Stimulated activated CD4-positive, alpha-beta T cell treated with anti-CD3 and anti-CD28 coated beads, Interleukin-1b, Interleukin-23, amount 100 ng/mL, for 1 hour (primary cell): ENCODE measurements at regions not wholly inside any gene's neighbourhood (a gene's known extent, or its start where the extent isn't known, plus 50 kb on each side); places are given as distances from the start of the nearest gene placed in this dataset.
"Not testable (repeated sequence)": the region's sequence is repeated elsewhere in the genome, so short reads cannot be mapped to it uniquely, and the experiment has no call there.

Source experiments
- DNase-seq, 2 donors: peaks; one replicate each; pipeline ENCODE4 v3.0.0-alpha.2; 2020; ENCODE audit warnings: low read depth in 2 of 2

GRCh38 chr2:195466427-195466826 is 190.6 kb upstream of the SLC39A10 start:
- no peak for DNase-seq

- DNase-seq: no peak
Observed at GRCh38 chr2:195461010-195461409, 196.0 kb upstream of the SLC39A10 start.

DNA sequence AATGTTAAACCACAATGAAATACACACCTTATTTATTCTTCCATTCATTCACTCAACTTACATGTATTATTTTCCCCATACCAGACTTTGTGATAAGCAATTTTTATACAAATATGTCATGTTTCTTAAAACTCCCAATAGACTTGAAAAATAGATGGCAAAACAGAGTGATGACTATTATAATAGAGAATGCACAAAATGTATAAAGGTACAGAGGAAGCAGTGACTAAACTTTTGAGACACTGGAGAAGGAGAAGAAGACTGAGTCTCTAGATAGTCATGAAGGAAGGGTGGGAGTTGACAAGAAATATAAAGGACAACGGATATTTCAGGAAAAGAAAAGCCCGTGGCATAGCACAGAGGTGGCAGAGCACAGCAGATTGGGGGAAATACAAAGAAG is 198.1 kb upstream of the SLC39A10 start:
- no peak for DNase-seq

DNA sequence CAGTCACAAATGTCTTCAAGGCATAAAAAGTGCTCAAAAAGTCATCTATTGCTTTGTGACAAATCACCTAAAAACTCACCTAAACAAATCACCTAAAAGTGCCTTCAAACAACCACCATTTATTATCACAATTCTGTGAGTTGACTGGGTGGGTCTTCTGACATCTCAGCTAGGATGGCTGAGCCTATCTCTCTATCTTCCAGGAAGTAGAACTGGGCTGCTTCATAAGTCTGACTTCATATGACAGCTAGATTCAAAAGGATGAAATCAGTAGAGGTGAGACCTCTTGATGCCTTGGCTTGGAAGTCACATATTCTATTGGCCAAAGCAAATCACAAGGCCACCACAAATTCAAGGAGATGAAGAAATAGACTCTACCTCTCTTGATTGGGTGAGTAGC is 199.2 kb upstream of the SLC39A10 start:
- no peak for DNase-seq

DNA sequence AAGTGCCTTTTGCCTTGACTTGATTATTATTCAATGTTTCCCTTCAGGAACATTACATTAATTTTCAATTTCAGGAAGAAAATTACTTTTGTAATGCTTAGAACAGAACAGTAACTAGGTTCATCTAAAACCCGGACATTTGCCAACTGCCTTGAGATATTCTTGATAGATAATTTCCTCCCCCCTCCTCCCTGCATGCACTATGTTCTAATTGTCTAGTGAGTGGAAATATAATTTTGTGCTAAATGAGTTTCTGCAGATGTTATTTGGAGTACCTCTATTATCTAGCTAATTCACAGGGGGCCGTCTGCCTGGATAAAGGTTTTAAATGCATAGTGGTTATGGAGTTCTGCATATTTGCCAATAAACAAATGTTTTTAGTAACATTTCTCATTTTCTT is 200.3 kb upstream of the SLC39A10 start:
- no peak for DNase-seq

- no peak for DNase-seq
Observed at GRCh38 chr2:195451160-195451559, 205.9 kb upstream of the SLC39A10 start.

DNA sequence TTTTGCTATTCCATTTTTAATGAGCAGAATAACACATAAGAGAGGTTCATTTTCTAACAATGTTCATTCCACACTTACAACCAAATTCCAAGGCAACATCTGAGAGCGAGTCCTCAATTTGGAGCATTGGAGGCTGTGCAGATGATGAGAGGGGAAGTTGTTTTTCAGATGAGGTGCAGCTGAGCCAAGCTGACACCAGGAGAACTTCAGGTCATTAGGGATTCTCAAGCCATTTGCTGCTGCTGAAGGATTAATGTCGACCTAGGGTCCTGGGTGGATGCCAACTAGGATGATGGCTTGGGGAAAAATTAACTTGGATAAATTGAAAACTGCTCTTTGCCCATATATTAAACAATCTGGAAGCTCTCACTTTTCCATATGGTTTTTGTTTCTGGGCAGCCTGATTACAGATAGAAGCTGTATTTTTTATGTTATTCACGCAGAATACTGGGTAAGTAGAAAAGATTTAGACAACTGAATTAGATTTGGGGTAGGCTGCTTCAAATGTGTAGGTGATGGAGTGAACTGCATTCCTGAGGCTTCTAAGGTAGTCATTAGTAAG is 206.4 kb upstream of the SLC39A10 start:
- DNase-seq: no peak

DNA sequence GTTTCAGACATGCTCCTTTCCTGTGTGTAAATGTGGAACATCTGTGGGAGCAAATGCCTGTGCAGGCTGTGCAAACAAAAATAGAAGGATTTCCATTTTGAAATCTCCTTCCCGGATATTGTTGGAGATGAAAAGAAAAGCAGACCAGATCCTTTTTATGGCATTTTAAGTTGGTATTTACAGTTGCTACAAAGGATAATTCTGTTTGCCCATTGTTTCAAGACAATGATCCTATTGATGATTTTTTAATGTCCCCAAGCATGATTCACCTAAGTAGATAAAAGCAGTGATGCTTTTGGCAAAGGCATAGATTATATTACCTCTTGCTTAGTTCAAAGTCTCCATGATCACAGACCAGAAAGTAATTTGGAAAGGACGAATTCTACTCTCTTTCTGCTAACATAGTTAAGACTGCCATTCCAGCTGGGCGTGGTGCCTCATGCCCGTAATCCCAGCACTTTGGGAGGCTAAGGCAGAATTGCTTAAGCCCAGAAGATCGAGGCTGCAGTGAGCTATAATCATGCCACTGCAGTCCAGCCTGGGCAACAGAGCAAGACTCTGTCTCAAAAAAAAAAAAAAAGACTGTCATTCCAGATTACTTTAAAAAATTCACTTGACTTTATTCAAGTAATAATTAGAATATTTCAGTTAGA is 209.6 kb upstream of the SLC39A10 start:
- DNase-seq: no peak

GRCh38 chr2:195445639-195446038 is 211.4 kb upstream of the SLC39A10 start:
- no peak for DNase-seq

- no peak for DNase-seq
Observed at GRCh38 chr2:195443926-195444325, 213.1 kb upstream of the SLC39A10 start.

DNA sequence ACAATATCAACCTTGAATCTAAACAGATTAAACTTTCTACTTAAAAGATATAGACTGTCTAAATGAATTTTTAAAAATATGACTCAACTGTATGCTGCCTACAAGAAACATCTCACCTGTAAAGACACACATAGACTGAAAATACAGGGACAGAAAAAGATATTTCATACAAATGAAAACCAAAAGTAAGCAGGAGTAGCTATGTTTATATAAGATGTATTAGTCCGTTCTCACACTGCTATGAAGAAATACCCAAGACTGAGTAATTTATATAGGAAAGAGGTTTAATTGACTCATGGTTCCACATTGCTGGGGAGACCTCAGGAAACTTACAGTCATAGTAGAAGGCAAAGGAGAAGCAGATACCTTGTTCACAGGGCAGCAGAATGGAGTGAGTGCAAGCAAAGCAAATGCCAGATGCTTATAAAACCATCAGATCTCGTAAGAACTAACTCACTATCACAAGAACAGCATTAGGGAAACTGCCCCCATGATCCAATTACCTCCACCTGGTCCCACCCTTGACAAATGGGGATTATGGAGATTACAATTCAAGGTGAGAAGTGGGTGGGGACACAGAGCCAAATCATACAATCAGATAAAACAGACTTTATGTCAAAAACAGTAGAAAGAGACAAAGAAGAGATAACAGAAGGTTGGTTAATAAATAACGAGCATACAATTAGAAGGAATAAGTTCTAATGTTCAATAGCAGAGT is 214.4 kb upstream of the SLC39A10 start:
- no peak for DNase-seq

DNA sequence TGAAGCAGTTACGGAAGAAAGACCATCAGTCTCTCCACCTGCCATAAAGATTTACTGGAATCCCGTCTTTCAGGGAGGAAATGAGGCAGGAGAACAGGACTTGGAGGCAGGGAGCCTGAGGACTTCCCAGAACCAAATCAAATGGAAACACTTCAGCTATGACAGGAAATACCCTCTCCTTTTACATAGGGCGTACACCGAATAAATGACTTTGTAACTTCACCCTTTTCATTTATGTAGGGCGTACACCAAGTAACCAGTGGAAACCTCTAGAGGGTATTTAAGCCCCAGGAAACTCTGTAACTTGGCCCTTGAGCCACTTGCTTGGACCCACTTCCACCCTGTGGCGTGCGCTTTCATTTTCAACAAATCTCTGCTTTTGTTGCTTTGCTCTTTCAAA is 218.3 kb upstream of the SLC39A10 start:
- no peak for DNase-seq

- DNase-seq: no peak
Observed at GRCh38 chr2:195437521-195437920, 219.5 kb upstream of the SLC39A10 start.

GRCh38 chr2:195434346-195434745 is 222.7 kb upstream of the SLC39A10 start:
- DNase-seq: no peak

- DNase-seq: not testable (repeated sequence)
Observed at GRCh38 chr2:195433729-195434128, 223.3 kb upstream of the SLC39A10 start.

GRCh38 chr2:195428673-195429072 is 228.4 kb upstream of the SLC39A10 start:
- no peak for DNase-seq

GRCh38 chr2:195425328-195425727 is 231.7 kb upstream of the SLC39A10 start:
- no peak for DNase-seq

DNA sequence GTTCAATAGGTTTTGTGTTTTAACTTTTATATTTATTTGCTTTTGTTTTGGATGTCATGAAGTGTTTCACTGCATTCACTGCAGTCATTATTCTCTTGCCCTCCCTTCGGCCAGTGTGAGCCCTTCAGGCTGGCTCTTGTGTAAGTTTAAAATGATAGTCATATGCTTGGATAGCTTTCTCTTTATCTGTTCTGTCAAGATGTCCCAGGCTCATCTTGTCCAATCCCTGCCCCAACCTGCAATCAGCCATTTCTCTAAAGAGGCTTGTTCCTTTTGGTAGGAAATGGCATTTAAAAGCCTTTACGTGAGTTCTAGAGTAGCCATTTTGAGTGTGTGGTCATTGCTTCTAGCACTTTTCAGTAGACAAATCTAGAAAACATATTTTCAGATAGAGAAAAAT is 238.0 kb upstream of the SLC39A10 start:
- DNase-seq: no peak

DNA sequence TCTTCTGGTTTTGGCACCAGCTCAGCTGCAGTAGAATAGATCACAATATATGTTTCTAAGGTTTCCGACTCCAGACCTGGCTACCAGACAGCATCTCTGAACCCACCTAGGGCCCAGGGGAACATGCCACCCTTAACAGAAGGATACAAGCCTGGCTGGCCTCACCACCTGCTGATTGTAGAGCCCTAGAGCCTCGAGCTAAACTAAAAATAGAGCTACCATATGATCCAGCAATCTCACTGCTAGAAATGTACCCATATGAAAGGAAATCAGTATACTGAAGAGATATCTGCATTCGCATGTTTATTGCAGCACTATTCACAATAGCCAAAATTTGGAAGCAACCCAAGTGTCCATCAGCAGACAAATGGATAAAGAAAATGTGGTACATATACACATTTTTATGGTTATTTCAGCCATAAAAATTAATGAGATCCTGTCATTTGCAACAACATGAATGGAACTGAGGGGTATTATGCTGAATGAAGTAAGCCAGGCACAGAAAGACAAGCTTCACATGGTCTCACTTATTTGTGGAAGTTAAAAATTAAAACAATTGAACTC is 242.4 kb upstream of the SLC39A10 start:
- no peak for DNase-seq

DNA sequence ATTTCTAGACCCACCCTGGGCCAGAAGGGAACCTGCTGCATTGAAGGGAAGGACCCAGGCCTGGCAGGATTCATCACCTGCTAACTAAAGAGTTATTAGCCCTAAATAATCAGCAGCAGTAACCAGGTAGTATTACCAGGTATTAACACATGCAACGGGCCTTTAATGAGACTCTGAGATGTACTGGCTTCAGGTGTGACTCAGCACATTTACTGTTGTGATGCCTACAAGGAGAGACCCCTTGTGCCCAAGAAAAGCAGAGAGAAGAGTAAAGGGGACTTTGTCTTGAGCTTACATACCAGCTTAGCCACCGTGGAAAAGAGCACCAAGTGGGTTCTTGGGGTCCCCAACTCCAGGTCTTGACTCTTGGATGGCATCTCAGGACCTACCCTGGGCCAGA is 243.1 kb upstream of the SLC39A10 start:
- no peak for DNase-seq

DNA sequence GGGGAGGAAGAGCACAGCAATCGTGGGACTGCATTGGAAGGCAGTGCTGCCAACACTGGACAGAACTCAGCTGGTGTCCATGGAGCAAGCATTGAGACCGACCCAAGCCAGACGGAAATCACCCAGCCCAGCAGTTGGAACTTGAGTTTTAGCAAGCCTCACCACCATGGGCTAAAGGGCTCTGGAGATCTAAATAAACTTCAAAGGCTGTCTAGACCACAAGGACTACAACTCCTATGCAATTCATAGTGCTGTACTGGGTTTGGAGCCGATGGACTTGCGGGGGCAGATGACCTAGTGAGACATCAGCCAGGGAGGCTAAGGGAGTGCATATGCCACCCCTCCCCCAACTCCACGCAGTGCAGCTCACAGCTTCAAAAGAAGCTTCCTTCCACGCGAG is 243.6 kb upstream of the SLC39A10 start:
- DNase-seq: no peak

DNA sequence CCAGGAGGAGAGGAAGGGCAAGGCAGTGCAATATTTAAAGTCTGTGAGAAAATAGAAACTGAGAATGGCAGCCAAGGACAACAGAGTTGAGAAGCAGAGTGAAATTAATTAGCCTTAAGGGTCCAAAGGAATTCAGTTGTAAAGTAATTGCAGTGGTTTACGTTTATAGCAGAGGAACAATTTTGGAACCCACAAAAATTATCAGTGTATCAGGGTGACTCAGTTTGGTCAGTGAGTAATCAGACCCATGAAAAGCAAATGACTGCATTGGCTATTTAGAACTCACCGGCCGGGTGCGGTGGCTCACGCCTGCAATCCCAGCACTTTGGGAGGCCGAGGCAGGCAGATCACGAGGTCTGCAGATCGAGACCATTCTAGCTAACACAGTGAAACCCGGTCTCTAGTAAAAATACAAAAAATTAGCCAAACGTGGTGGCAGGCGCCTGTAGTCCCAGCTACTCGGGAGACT is 245.8 kb upstream of the SLC39A10 start:
- DNase-seq: no peak
